H9 (cell line): ENCODE measurements at regions not wholly inside any gene's neighbourhood (a gene's known extent, or its start where the extent isn't known, plus 50 kb on each side); places are given as distances from the start of the nearest gene placed in this dataset.

ENCODE experiments used
- DNase-seq: peaks from one replicate; pipeline ENCODE4 v3.0.0-alpha.2; 2017
- H2AFZ ChIP-seq: one replicate; pipeline ENCODE4 v1.6.1; 2013; ENCODE audit warnings: mild to moderate bottlenecking, low read length, control low read depth, moderate library complexity
- H2AK5ac ChIP-seq: 2 replicates; pipeline ENCODE4 v1.6.1; 2013; ENCODE audit warnings: low read length, control low read depth, mixed read lengths; ENCODE audit not compliant: insufficient read length
- H2BK120ac ChIP-seq: one replicate; pipeline ENCODE4 v1.6.1; 2013; ENCODE audit warnings: low read depth, mild to moderate bottlenecking, low read length, control low read depth, inconsistent platforms; ENCODE audit not compliant: poor library complexity, severe bottlenecking
- H2BK12ac ChIP-seq: 2 replicates; pipeline ENCODE4 v1.6.1; 2013; ENCODE audit warnings: low read length, control low read depth, mixed read lengths, low read depth; ENCODE audit not compliant: insufficient read length
- H2BK15ac ChIP-seq: 2 replicates; pipeline ENCODE4 v1.6.1; 2013; ENCODE audit warnings: low read depth, low read length, control low read depth
- H2BK20ac ChIP-seq: one replicate; pipeline ENCODE4 v1.6.1; 2013; ENCODE audit warnings: low read depth, mild to moderate bottlenecking, low read length, control low read depth, inconsistent platforms; ENCODE audit not compliant: poor library complexity, severe bottlenecking
- H2BK5ac ChIP-seq: 2 replicates; pipeline ENCODE4 v1.6.1; 2013; ENCODE audit warnings: low read length, control low read depth, mixed read lengths; ENCODE audit not compliant: insufficient read length
- H3K14ac ChIP-seq: 2 replicates; pipeline ENCODE4 v1.6.1; 2013; ENCODE audit warnings: low read length, control low read depth; ENCODE audit not compliant: insufficient read depth
- H3K18ac ChIP-seq: 2 replicates; pipeline ENCODE4 v1.6.1; 2013; ENCODE audit warnings: low read depth, mild to moderate bottlenecking, mixed read lengths, low read length, control low read depth; ENCODE audit not compliant: insufficient read length
- H3K23ac ChIP-seq: 2 replicates; pipeline ENCODE4 v1.6.1; 2013; ENCODE audit warnings: low read length, control low read depth, mixed read lengths, low read depth; ENCODE audit not compliant: insufficient read length
- H3K23me2 ChIP-seq: 2 replicates; pipeline ENCODE4 v1.6.1; 2013; ENCODE audit warnings: low read depth, mild to moderate bottlenecking, mixed read lengths, low read length, control low read depth; ENCODE audit not compliant: insufficient read length, poor library complexity, severe bottlenecking
- H3K27ac ChIP-seq: 2 replicates; pipeline ENCODE4 v1.5.1; 2013; ENCODE audit warnings: low read length, control low read depth, mixed read lengths, low read depth; ENCODE audit not compliant: insufficient read length
- H3K27me3 ChIP-seq: 2 replicates; pipeline ENCODE4 v1.6.1; 2013; ENCODE audit warnings: low read length, control low read depth, inconsistent platforms; ENCODE audit not compliant: insufficient read depth
- H3K4ac ChIP-seq: 2 replicates; pipeline ENCODE4 v1.6.1; 2013; ENCODE audit warnings: low read depth, mild to moderate bottlenecking, control low read depth, inconsistent platforms, low read length, moderate library complexity
- H3K4me1 ChIP-seq: 2 replicates; pipeline ENCODE4 v1.6.1; 2013; ENCODE audit warnings: low read length, control low read depth, inconsistent platforms; ENCODE audit not compliant: insufficient read depth
- H3K4me2 ChIP-seq: 2 replicates; pipeline ENCODE4 v1.6.1; 2013; ENCODE audit warnings: low read length, control low read depth, mixed read lengths; ENCODE audit not compliant: insufficient read length, insufficient read depth
- H3K56ac ChIP-seq: 2 replicates; pipeline ENCODE4 v1.6.1; 2013; ENCODE audit warnings: low read depth, mild to moderate bottlenecking, mixed read lengths, low read length, control low read depth; ENCODE audit not compliant: insufficient read length
- H3K79me1 ChIP-seq: 2 replicates; pipeline ENCODE4 v1.6.1; 2013; ENCODE audit warnings: low read depth, mild to moderate bottlenecking, moderate library complexity, low read length, control low read depth, inconsistent platforms; ENCODE audit not compliant: insufficient read depth, poor library complexity, severe bottlenecking
- H3K79me2 ChIP-seq: 2 replicates; pipeline ENCODE4 v1.6.1; 2013; ENCODE audit warnings: low read length, control low read depth, inconsistent platforms; ENCODE audit not compliant: insufficient read depth
- H3K9ac ChIP-seq: 2 replicates; pipeline ENCODE4 v1.6.1; 2013; ENCODE audit warnings: low read length, control low read depth, mixed read lengths; ENCODE audit not compliant: insufficient read length; ENCODE audit errors: extremely low read depth
- H3K9me3 ChIP-seq: one replicate; pipeline ENCODE4 v1.6.1; 2013; ENCODE audit warnings: low read depth, low read length, inconsistent platforms; ENCODE audit not compliant: control insufficient read depth
- H3T11ph ChIP-seq: one replicate; pipeline ENCODE4 v1.6.1; 2013; ENCODE audit warnings: mild to moderate bottlenecking, low read length, control low read depth, inconsistent platforms
- H4K20me1 ChIP-seq: one replicate; pipeline ENCODE4 v1.6.1; 2013; ENCODE audit not compliant: control insufficient read depth, insufficient read length, insufficient read depth
- H4K5ac ChIP-seq: 2 replicates; pipeline ENCODE4 v1.6.1; 2013; ENCODE audit warnings: low read depth, mild to moderate bottlenecking, mixed read lengths, low read length, control low read depth; ENCODE audit not compliant: insufficient read length
- H4K8ac ChIP-seq: replicated peaks from 2 replicates; pipeline ENCODE4 v1.6.1; 2013; ENCODE audit warnings: low read length, control low read depth, mixed read lengths, low read depth; ENCODE audit not compliant: insufficient read length
- H4K91ac ChIP-seq: 2 replicates; pipeline ENCODE4 v1.6.1; 2013; ENCODE audit warnings: low read depth, mild to moderate bottlenecking, moderate library complexity, mixed read lengths, low read length, control low read depth; ENCODE audit not compliant: insufficient read length
- H3K27ac Mint-ChIP-seq, 3 experiments: 2 replicates in 2 of 3; 3 replicates in 1 of 3; pipeline ENCODE4 v1.8.0; 2020 to 2021; ENCODE audit warnings: mixed read lengths in 3 of 3, mild to moderate bottlenecking in 1 of 3, moderate library complexity in 1 of 3
- H3K27me3 Mint-ChIP-seq: 2 replicates; pipeline ENCODE4 v1.8.0; 2021; ENCODE audit warnings: low read depth, mild to moderate bottlenecking, moderate library complexity, mixed read lengths
- H3K36me3 Mint-ChIP-seq, 3 experiments: 2 replicates in 2 of 3; 3 replicates in 1 of 3; pipeline ENCODE4 v1.8.0; 2020 to 2021; ENCODE audit warnings: low read depth in 3 of 3, mixed read lengths in 3 of 3; ENCODE audit not compliant: insufficient read depth in 1 of 3
- H3K4me1 Mint-ChIP-seq, 2 experiments: 2 replicates each; pipeline ENCODE4 v1.8.0; 2020; ENCODE audit warnings: mixed read lengths in 2 of 2
- H3K4me3 Mint-ChIP-seq, 2 experiments: 2 replicates in 1 of 2; 3 replicates in 1 of 2; pipeline ENCODE4 v1.8.0; 2020 to 2021; ENCODE audit warnings: mild to moderate bottlenecking in 2 of 2, mixed read lengths in 2 of 2, moderate library complexity in 1 of 2
- H3K9me3 Mint-ChIP-seq, 2 experiments: 2 replicates in 1 of 2; 3 replicates in 1 of 2; pipeline ENCODE4 v1.8.0; 2020; ENCODE audit warnings: mild to moderate bottlenecking in 2 of 2, mixed read lengths in 2 of 2, moderate library complexity in 1 of 2
- CTCF ChIP-seq: fragments of 200-600 bp; sonication (generic); conservative IDR thresholded peaks from 3 replicates; pipeline ENCODE4 v1.8.0; 2021; ENCODE audit warnings: antibody characterized with exemption, mild to moderate bottlenecking

- no peak for TF ChIP-seq CTCF
- H3K79me1 ChIP-seq = no peaks in the 10 kb centered on the region
- no peak overlapping the region for H3K56ac ChIP-seq
- H3K23ac ChIP-seq = no peak overlapping the region
- Mint-ChIP-seq H3K4me3 (no peak overlapping the region), H3K27ac (no peak overlapping the region), H3K27me3 (no peaks in the 10 kb centered on the region), H3K36me3 (no peaks in the 10 kb centered on the region), H3K9me3 (no peaks in the 10 kb centered on the region), H3K4me1 (peaks cover 0 to 3% of the 10 kb centered on the region in 2 experiments; a peak in 1 of 4 replicates)
- no peak overlapping the region for H3T11ph ChIP-seq
- DNase-seq = no peak
- H3K9ac ChIP-seq = no peak overlapping the region
- no peak overlapping the region for H2BK5ac ChIP-seq
- no peak overlapping the region for H2BK12ac ChIP-seq
- H3K27ac ChIP-seq = no peak overlapping the region
- H2AK5ac ChIP-seq = no peak overlapping the region
- H3K14ac ChIP-seq = no peak overlapping the region
- no peaks in the 10 kb centered on the region for H3K4me1 ChIP-seq
- no peak overlapping the region for H2AFZ ChIP-seq
- H2BK15ac ChIP-seq = no peak overlapping the region
- H2BK120ac ChIP-seq = no peak overlapping the region
- no peaks in the 10 kb centered on the region for H3K79me2 ChIP-seq
- no peak overlapping the region for H3K18ac ChIP-seq
- no peak overlapping the region for H2BK20ac ChIP-seq
- H3K9me3 ChIP-seq = no peaks in the 10 kb centered on the region
- no peak overlapping the region for H4K5ac ChIP-seq
- H3K4me2 ChIP-seq = no peak overlapping the region
- H3K27me3 ChIP-seq = no peaks in the 10 kb centered on the region
- no peak overlapping the region for H3K4ac ChIP-seq
- no peaks in the 10 kb centered on the region for H3K23me2 ChIP-seq
- H4K91ac ChIP-seq = no peak overlapping the region
- H4K8ac ChIP-seq = no peak overlapping the region
- no peaks in the 10 kb centered on the region for H4K20me1 ChIP-seq
Measured at GRCh38 chr3:165617134-165617533, 220.1 kb downstream of the BCHE start.
